COLO829 (cell line): ENCODE measurements at regions not wholly inside any gene's neighbourhood (a gene's known extent, or its start where the extent isn't known, plus 50 kb on each side); places are given as distances from the start of the nearest gene placed in this dataset.

Experiments
- DNase-seq: peaks from one replicate; pipeline ENCODE4 v3.0.0; 2012; ENCODE audit warnings: low spot score

- DNase-seq, result no peak
Measured at GRCh38 chr10:120641695-120642094, 184.7 kb downstream of the PLPP4 start.

- DNase-seq, result no peak
Measured at GRCh38 chr10:120643351-120643750, 186.3 kb downstream of the PLPP4 start.

DNA sequence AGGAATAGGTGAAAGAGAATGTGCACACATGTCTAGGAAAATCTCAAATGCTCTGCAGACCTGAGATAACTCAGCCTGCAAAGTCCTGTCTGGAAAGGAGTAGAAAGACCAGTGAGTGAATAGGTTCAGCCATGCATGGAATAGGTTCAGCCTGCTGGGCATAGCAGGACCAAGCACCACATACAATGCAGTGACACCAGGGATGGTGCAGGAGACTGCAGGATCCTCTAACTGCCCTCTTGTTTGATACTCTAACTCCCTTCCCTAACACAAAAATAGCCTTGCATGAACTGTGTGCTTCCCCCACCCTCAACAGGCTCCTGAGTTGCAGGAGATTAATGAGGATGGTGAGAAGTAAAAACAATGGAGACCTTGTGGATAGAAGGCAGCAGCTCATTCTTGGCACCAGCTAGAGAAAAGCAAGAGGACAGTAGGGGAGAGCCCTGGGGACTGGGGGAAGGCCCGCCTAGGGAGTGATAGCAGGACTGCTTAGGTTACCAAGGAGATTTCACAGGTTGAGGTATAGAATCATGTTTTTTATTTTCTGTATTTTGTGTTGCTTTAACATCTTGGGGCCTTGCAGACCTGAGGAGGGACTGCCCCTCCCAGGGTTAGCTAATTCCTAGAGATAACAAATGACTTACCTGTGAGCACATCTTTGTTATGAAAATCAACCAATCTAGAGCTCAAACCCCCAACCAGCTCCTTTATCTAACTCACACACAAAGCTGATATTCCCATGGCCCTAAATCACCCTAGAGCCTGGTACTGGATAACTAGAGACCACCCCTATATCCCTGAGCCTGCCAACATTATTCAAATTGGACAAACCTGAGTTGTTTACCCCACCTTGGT, 187.8 kb downstream of the PLPP4 start:
- DNase-seq, result no peak

DNA sequence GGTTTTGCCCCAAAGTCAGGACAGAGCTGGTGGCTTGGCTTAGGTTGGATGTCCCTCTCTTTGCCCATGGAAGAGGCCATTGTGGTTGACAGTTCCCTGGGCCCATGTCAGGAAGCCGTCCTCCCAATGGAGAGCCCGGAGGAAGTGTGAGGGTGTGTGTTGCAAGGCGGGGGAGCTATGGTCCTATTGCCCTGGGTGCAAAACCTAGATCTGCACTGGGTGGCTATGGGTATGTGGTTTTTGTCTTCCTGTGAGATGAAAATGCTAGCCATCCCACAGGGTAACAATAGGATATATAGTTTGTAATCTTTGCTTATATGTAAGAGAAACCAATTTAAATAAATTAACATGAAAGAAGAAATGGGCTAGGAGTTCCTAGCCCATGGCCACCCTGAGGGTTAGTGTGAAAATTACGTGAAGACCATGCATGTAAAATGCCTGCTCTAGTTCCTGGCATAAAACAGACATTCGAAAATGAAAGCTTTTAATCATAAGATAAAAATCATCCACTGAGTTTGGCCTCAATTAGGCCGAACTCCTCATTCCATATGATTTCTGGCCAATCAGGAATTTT, 189.2 kb downstream of the PLPP4 start:
- no peak for DNase-seq

DNA sequence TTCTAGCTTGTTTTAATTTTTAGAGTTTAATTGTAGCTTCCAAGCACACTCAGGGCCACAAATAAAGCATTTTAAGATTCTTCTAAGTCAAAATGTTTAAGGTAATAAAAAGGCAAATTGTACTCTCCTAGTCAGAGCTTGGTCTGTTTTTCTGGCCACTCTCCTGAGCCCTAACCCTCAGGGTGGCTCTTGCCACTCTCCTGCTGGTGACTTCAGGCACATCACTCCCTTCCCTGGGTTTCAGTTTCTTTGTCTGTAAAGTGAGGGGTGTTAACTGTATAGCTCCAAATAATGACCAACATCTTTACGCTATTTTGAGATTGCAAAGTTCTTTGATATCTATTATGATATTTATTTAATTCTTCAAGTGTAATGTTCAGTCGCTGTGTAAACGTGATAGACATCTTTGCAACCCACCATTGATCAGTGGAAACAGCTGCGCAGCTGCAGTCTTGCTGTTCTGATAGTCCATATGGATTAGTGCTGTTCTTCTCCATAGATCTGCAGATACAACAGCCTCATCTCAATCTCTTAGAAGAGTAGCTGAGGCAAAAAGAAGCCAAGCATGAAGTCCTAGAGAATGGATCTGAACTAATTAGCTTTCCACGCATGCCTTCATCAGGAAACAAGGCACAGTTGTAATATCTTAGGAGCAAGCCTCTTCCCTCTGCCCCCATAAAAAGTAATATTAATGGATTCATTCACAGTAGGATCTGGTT, 189.9 kb downstream of the PLPP4 start:
- DNase-seq, result no peak

- DNase-seq, result no peak
Measured at GRCh38 chr10:120650705-120651399, 193.8 kb downstream of the PLPP4 start.

GRCh38 chr10:120656107-120656506, 195.1 kb upstream of the WDR11 start:
- DNase-seq, result no peak

DNA sequence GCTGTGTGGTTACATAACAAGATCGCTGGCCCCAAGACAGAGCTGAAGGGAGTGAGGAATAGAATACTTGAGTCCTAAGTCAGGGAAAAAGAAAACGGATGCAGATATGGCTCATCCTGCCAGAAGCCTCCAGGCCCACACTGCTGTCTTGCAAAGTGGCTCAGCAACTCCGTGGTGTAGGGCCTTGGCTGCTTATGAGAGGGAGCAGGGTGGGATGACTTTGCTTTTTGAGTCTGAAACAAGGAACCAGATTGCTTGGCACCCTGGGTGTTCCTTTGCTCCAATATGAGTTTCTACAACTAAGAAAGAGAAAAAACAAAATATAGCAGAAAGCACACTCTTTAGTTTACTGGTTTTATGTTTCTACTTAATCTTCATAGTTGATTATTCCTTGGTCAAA, 193.8 kb upstream of the WDR11 start:
- no peak for DNase-seq

DNA sequence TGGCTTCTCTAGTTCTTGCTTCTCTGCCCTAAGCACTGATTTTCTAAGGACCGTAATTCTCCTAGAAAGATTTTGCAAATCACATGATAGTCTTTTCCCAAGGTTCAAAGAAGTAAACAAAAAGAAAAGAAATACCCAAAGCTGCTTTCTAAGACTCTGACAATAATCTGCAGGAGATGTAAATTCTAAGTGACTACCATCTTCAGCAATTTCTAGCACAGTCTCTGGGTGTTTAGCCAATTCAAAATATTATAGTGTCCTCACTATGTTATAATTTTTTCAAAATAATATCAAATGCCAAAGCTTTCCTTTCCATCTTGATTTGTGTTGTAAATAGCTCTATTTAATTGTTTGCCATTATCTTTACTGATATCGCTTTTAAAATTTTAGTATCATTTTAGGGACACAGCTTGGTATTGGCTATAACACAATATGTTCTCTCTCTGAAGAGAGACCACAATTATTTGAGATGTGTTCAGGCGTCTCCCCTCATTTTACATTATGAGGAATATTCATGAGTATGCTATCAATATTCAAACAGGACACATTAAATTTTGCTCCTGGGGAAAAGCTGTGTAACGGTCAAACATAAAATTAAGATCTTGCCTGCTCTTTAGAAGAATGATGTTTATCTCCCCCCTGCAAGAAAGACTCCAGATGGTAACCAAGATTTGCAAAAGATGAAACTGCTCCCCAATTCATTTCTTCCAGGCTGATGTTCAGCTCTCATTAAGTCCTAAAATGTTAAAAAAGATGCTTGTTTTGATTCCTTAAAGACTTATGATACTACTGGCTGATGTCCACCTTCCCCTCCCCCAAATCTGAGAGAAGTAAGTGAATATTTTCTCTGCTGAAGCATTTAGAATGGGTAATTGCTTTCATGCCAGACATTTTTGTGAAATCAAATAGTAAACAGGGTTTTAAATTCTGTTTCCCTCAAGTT, 191.9 kb upstream of the WDR11 start:
- DNase-seq, result no peak

- no peak for DNase-seq
Measured at GRCh38 chr10:120666308-120666707, 184.9 kb upstream of the WDR11 start.

DNA sequence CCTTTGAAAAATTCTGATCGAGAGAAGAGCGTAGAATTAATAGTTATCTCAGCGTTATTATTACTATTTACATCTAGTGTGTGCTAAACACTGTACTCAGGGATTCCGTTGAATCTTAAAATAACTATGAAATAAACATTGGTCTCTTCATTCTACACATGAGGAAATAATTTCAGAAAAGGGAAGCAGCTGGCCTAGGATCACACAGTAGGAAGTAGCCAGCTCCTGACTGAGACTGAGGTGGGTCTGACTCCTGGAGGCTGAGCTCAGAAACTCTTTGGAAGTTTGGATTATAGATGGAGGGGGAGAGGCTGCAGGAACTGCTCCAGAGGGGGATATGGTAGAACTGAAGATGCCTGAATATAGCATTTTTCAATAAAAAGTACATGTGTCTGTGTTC, 183.9 kb upstream of the WDR11 start:
- DNase-seq, result no peak

- DNase-seq, result no peak
Measured at GRCh38 chr10:120671491-120671890, 179.7 kb upstream of the WDR11 start.

- no peak for DNase-seq
Measured at GRCh38 chr10:120683454-120683853, 167.7 kb upstream of the WDR11 start.

DNA sequence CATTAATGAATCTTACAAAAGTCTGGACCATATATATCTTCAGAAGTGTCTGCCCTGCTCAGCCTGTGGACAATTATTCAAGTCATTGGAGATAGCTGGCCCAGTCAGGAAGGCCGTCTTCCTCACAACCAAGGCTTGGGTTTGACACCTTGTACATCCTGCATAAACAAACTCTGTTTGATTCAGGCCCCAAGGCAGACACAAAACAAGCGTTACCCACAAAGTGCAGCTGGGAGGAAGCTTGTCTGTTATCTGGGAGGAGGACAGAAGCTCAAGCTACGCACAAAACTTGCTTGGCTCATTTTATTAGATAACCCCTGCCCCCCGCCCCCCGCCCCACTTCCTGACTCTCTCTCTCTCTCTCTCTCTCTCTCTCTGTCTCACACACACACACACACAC, 166.9 kb upstream of the WDR11 start:
- DNase-seq, result no peak

- DNase-seq, result no peak
Measured at GRCh38 chr10:120685136-120685535, 166.0 kb upstream of the WDR11 start.

DNA sequence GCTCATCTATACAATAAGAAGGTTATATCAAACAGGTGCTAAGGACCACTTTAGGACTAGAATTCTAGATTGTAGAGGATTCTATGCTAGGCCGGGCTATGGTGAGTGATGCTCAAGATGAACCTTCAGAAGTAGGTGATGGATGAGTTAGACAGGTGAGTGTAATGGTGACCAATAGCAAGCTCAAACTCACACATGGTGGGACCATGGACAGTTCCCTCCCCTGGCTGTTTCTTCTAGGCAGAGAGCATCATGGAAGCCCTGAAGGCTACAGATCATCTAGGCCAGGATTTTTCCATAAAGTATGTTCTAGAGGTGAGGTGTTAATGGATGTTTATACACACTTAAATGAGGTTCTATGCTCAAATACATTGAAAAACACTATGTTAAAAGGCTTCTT, 162.2 kb upstream of the WDR11 start:
- no peak for DNase-seq

DNA sequence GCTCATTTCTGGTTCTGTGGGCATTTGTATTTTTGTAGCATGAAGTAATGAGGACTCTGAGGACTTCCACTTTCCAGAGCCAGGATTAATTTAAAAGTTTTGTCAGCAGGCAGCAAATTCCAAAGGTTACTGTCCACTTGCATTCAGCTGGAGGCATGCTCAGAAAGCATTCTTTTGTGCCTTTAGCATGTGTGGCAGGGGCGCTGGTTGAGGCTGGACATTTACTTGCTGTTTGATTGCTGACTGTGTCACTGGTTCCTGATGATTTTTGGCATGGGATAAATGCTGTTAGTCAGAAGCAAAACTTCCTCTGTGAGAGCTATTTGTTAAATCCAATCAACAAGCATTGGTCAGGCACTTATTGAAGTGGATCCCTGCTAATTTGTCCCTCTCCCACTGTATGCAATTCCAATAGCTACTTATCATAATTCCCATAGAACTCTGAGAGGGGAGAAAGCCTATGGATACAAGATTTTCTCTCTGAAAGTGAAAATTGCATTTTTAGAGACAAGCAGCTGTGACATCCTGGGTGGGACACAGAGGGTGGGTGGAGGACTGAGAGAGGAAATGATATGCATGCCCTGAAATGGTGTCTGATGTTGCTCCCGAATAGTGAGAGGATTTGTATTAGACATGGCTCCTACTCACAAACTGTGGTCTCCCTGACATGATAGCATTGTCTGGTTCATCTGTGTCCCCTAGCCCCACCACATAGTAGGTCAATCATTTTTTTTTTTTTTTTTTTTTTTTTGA, 161.2 kb upstream of the WDR11 start:
- DNase-seq, result no peak

DNA sequence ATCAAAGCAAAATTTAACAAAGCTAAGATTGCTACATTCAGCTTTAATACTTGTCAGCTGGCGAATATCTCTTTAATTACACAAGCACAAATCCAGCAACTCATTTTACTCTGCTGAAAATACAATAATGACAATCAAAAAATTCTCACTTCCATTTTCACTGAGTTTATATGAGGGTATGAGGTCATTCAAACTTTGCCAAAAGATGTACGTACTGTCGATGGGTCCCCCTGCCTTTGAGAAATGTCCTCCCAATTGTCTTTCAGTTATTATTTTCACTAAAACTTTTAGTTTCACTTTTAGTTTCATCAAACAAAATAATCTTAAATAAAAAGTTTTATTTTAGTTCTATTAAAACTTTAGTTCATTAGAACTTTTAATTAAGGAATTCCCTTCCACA, 159.5 kb upstream of the WDR11 start:
- no peak for DNase-seq

DNA sequence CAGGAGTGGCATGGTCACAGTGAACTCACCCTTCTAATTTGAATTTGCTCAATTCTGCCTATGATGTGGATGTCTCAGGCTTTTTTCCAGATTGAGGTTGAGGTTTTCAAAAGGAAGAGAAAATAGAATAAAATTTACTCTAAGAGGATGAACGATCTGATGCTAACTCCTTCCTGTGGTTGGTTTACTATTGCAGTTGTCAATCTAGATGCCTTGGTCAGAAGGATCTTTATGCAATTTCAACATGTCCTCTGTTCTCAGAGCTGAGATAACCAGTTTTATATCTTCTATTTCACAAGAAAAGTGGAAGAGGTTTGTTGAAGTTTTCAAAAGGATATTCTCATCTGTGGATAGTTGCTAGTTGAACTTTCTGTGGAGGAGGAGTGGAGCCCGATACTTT, 150.7 kb upstream of the WDR11 start:
- no peak for DNase-seq

- no peak for DNase-seq
Measured at GRCh38 chr10:120701381-120701780, 149.8 kb upstream of the WDR11 start.

- no peak for DNase-seq
Measured at GRCh38 chr10:120702032-120702431, 149.1 kb upstream of the WDR11 start.
